ENCODE measurements at regions not wholly inside any gene's neighbourhood (a gene's known extent, or its start where the extent isn't known, plus 50 kb on each side); places are given as distances from the start of the nearest gene placed in this dataset.

DNA sequence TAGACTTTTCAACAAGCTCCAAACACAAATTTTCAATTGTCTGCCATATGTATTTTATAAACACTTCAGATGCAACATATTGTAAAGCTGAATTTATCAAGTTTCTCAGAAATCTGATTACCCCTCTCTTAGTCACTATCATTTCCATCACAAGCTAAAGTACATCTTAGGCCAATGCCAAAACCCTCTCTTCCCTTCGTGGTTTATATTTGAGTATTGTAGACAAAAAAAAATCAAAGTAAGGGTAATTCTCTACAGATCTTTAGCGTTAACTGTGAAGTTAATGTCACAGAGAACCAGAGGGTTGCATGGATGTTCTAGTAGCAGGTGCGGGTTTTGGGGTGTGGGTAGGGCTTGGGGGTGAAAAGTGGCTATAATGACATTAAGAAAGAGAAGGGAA lies 387.7 kb upstream of the PTGER4 start:
- Histone ChIP-seq H3K27me3 (ENCODE audit: insufficient read depth, low read length) (no peaks in the 10 kb centered on the region), H3K14ac (ENCODE audit: insufficient read depth, low read length) (no peak overlapping the region), H4K5ac (ENCODE audit: insufficient read length, low read depth, low read length) (no peak overlapping the region), H3K23me2 (ENCODE audit: insufficient read length, low read depth, low read length, poor library complexity, severe bottlenecking) (no peaks in the 10 kb centered on the region), H3K23ac (ENCODE audit: insufficient read length, low read depth, low read length) (no peak overlapping the region), H4K91ac (ENCODE audit: insufficient read length, low read depth, low read length) (no peak overlapping the region), H4K20me1 (ENCODE audit: control insufficient read depth, insufficient read depth, insufficient read length) (no peaks in the 10 kb centered on the region), H2BK20ac (ENCODE audit: low read depth, low read length, poor library complexity, severe bottlenecking) (no peak overlapping the region), H2AK5ac (ENCODE audit: insufficient read length, low read length) (no peak overlapping the region), H3K4me2 (ENCODE audit: insufficient read depth, insufficient read length, low read length) (no peak overlapping the region), H3K56ac (ENCODE audit: insufficient read length, low read depth, low read length) (no peak overlapping the region), H2AFZ (ENCODE audit: low read length) (no peak overlapping the region), H2BK5ac (ENCODE audit: insufficient read length, low read length) (no peak overlapping the region), H3K4ac (ENCODE audit: low read depth, low read length) (no peak overlapping the region), H3T11ph (ENCODE audit: low read length) (no peak overlapping the region), H3K79me1 (ENCODE audit: insufficient read depth, low read depth, low read length, poor library complexity, severe bottlenecking) (no peaks in the 10 kb centered on the region), H4K8ac (replicated peaks; ENCODE audit: insufficient read length, low read depth, low read length) (no peak overlapping the region), H3K27ac (ENCODE audit: insufficient read length, low read depth, low read length) (no peak overlapping the region), H3K18ac (ENCODE audit: insufficient read length, low read depth, low read length) (no peak overlapping the region), H3K4me1 (ENCODE audit: insufficient read depth, low read length) (no peaks in the 10 kb centered on the region), H3K79me2 (ENCODE audit: insufficient read depth, low read length) (no peaks in the 10 kb centered on the region), H2BK15ac (ENCODE audit: low read depth, low read length) (no peak overlapping the region), H3K9ac (ENCODE audit: extremely low read depth, insufficient read length, low read length) (no peak overlapping the region), H2BK120ac (ENCODE audit: low read depth, low read length, poor library complexity, severe bottlenecking) (no peak overlapping the region), H2BK12ac (ENCODE audit: insufficient read length, low read depth, low read length) (no peak overlapping the region), H3K9me3 (ENCODE audit: control insufficient read depth, low read depth, low read length) (no peaks in the 10 kb centered on the region)
- no peaks in the 10 kb centered on the region for H3K4me1 Mint-ChIP-seq
- TF ChIP-seq, protein P1, sequence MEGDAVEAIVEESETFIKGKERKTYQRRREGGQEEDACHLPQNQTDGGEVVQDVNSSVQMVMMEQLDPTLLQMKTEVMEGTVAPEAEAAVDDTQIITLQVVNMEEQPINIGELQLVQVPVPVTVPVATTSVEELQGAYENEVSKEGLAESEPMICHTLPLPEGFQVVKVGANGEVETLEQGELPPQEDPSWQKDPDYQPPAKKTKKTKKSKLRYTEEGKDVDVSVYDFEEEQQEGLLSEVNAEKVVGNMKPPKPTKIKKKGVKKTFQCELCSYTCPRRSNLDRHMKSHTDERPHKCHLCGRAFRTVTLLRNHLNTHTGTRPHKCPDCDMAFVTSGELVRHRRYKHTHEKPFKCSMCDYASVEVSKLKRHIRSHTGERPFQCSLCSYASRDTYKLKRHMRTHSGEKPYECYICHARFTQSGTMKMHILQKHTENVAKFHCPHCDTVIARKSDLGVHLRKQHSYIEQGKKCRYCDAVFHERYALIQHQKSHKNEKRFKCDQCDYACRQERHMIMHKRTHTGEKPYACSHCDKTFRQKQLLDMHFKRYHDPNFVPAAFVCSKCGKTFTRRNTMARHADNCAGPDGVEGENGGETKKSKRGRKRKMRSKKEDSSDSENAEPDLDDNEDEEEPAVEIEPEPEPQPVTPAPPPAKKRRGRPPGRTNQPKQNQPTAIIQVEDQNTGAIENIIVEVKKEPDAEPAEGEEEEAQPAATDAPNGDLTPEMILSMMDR (conservative IDR thresholded peaks at IDR 0.05), result no peak
- WGBS (ENCODE audit: extremely low coverage, insufficient read length, low lambda C conversion rate), result no CpG with 5 or more reads among the region's 3 CpGs
- no peaks in the 10 kb centered on the region for H3K27me3 Mint-ChIP-seq (ENCODE audit: low read depth)
- no peaks in the 10 kb centered on the region for H3K36me3 Mint-ChIP-seq (ENCODE audit: insufficient read depth in 1 of 3, low read depth in 3 of 3)
- no peaks in the 10 kb centered on the region for H3K9me3 Mint-ChIP-seq
- H3K4me3 Mint-ChIP-seq, result no peak overlapping the region
- H3K27ac Mint-ChIP-seq, result no peak overlapping the region
- no peak for DNase-seq

Measured in H9 (cell line).